ENCODE measurements at regions not wholly inside any gene's neighbourhood (a gene's known extent, or its start where the extent isn't known, plus 50 kb on each side); places are given as distances from the start of the nearest gene placed in this dataset.
"Not testable (repeated sequence)": the region's sequence is repeated elsewhere in the genome, so short reads cannot be mapped to it uniquely, and the experiment has no call there.

- H3K9ac ChIP-seq (ENCODE audit: insufficient read depth in 1 of 2, low read depth in 2 of 2, low read length in 2 of 2); BruUV-seq (replicated peaks); CTCF ChIA-PET (ENCODE audit: low intra/inter-chr PET ratio); ATAC-seq; H3K27me3 ChIP-seq (ENCODE audit: control insufficient read depth in 2 of 2, insufficient read depth in 2 of 2, low read length in 2 of 2); intact Hi-C loops (cut with micrococcal nuclease); DNase-seq (ENCODE audit: extremely low read depth in 1 of 4, low spot score in 3 of 4); H2AFZ ChIP-seq (ENCODE audit: low read depth, low read length); H3K4me3 ChIP-seq; H3K27ac ChIP-seq (ENCODE audit: extremely low read depth, low read depth, low read length); H3K4me2 ChIP-seq (ENCODE audit: insufficient read depth, low read length); POLR2A ChIA-PET; H3K36me3 ChIP-seq (ENCODE audit: control insufficient read depth, insufficient read depth, low read length); FAIRE-seq; H3K79me2 ChIP-seq (ENCODE audit: control insufficient read depth, insufficient read depth, low read length); H3K4me1 ChIP-seq (replicated peaks in 1 of 2; ENCODE audit: control insufficient read depth in 2 of 2, insufficient read depth in 2 of 2, low read length in 2 of 2); H4K20me1 ChIP-seq (replicated peaks; ENCODE audit: control insufficient read depth, insufficient read depth, low read length); H3K9me3 ChIP-seq (replicated peaks; ENCODE audit: control insufficient read depth, insufficient read depth, low read depth, low read length); H3K9me1 ChIP-seq (ENCODE audit: control insufficient read depth, insufficient read depth, low read length): not testable (repeated sequence)
- WGBS (ENCODE audit: insufficient coverage, low coverage, missing lambda C conversion rate), result 88% methylated on average over 2 of the region's 2 CpGs
- in situ Hi-C loops (cut with MboI), result loop anchor here (10.0 to 25.0 kb wide), 2 partner anchors 279 to 724 kb away; no protein-coding TSS in a partner anchor
- TF ChIP-seq, protein P1, sequence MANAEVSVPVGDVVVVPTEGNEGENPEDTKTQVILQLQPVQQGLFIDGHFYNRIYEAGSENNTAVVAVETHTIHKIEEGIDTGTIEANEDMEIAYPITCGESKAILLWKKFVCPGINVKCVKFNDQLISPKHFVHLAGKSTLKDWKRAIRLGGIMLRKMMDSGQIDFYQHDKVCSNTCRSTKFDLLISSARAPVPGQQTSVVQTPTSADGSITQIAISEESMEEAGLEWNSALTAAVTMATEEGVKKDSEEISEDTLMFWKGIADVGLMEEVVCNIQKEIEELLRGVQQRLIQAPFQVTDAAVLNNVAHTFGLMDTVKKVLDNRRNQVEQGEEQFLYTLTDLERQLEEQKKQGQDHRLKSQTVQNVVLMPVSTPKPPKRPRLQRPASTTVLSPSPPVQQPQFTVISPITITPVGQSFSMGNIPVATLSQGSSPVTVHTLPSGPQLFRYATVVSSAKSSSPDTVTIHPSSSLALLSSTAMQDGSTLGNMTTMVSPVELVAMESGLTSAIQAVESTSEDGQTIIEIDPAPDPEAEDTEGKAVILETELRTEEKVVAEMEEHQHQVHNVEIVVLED (CRISPR knock-in tag; IDR thresholded peaks at IDR 0.05), result 0 out of 2 replicates have a peak, but pooled peaks have one; percentile 17
- TF ChIP-seq ZNF41 (CRISPR knock-in tag; conservative IDR thresholded peaks at IDR 0.05) (0 out of 2 replicates have a peak, but pooled peaks have one; percentile 30), ZNF586 (CRISPR knock-in tag; conservative IDR thresholded peaks at IDR 0.05) (0 out of 2 replicates have a peak, but pooled peaks have one; percentile 35)
These were observed 143.1 kb upstream of the C1QTNF3 start for GRCh38 chr5:34186108-34186507.

- POLR2A ChIA-PET; FAIRE-seq; H3K4me1 ChIP-seq (replicated peaks in 1 of 2; ENCODE audit: control insufficient read depth in 2 of 2, insufficient read depth in 2 of 2, low read length in 2 of 2); DNase-seq (ENCODE audit: extremely low read depth in 1 of 4, low spot score in 3 of 4); H2AFZ ChIP-seq (ENCODE audit: low read depth, low read length); H3K9me3 ChIP-seq (replicated peaks; ENCODE audit: control insufficient read depth, insufficient read depth, low read depth, low read length); ATAC-seq; H3K36me3 ChIP-seq (ENCODE audit: control insufficient read depth, insufficient read depth, low read length); H3K9me1 ChIP-seq (ENCODE audit: control insufficient read depth, insufficient read depth, low read length); H4K20me1 ChIP-seq (replicated peaks; ENCODE audit: control insufficient read depth, insufficient read depth, low read length); intact Hi-C loops (cut with micrococcal nuclease); H3K4me3 ChIP-seq; H3K79me2 ChIP-seq (ENCODE audit: control insufficient read depth, insufficient read depth, low read length); H3K9ac ChIP-seq (ENCODE audit: insufficient read depth in 1 of 2, low read depth in 2 of 2, low read length in 2 of 2); H3K4me2 ChIP-seq (ENCODE audit: insufficient read depth, low read length); H3K27ac ChIP-seq (ENCODE audit: extremely low read depth, low read depth, low read length); CTCF ChIA-PET (ENCODE audit: low intra/inter-chr PET ratio); H3K27me3 ChIP-seq (ENCODE audit: control insufficient read depth in 2 of 2, insufficient read depth in 2 of 2, low read length in 2 of 2); BruUV-seq (replicated peaks): not testable (repeated sequence)
- 18% methylated on average over 2 of the region's 2 CpGs for WGBS (ENCODE audit: insufficient coverage, low coverage, missing lambda C conversion rate)
- TF ChIP-seq E2F3 (CRISPR knock-in tag; IDR thresholded peaks at IDR 0.05) (0 out of 2 replicates have a peak, but pooled peaks have one; percentile 48), NRF1 (conservative IDR thresholded peaks at IDR 0.05 in 1 of 2, IDR thresholded peaks at IDR 0.05 in 1 of 2) (peak in 1 of 2 experiments; percentile 34; a peak in 2 of 4 replicates), SUPT5H (IDR thresholded peaks at IDR 0.05) (0 out of 2 replicates have a peak, but pooled peaks have one; percentile 15)
- in situ Hi-C loops (cut with MboI), result loop anchor here (10.0 to 25.0 kb wide), 2 partner anchors 278 to 725 kb away; no protein-coding TSS in a partner anchor
These were observed 143.9 kb upstream of the C1QTNF3 start for GRCh38 chr5:34186865-34187264.

Data from K562 (cell line).